BJ (cell line): ENCODE measurements at regions not wholly inside any gene's neighbourhood (a gene's known extent, or its start where the extent isn't known, plus 50 kb on each side); places are given as distances from the start of the nearest gene placed in this dataset.

Experiments used
- CTCF ChIA-PET: fragments of 350-600 bp; formaldehyde crosslinking; extraction: SDS; loops from one replicate; lab custom pipeline; 2021; ENCODE audit warnings: antibody characterized with exemption, inconsistent platforms; lab: Yijun Ruan, JAX
- POLR2A ChIA-PET: fragments of 300-600 bp; sonication (Branson Sonifier 250); formaldehyde crosslinking; extraction: SDS; loops from one replicate; lab custom pipeline; 2021; ENCODE audit warnings: antibody characterized with exemption; lab: Charles Lee
- DNase-seq: peaks from one replicate; pipeline ENCODE4 v3.0.0-alpha.2; 2011; ENCODE audit warnings: low read depth
- H3K27me3 ChIP-seq: 2 replicates; pipeline ENCODE4 v1.6.0; 2011; ENCODE audit warnings: low read length; ENCODE audit not compliant: control insufficient read depth, insufficient read depth
- H3K36me3 ChIP-seq: 2 replicates; pipeline ENCODE4 v1.5.1; 2011; ENCODE audit warnings: low read length; ENCODE audit not compliant: control insufficient read depth, insufficient read depth
- H3K4me3 ChIP-seq: 2 replicates; pipeline ENCODE4 v1.5.1; 2011; ENCODE audit warnings: low read depth, mild to moderate bottlenecking, control low read depth, low read length
- CTCF ChIP-seq: IDR thresholded peaks from 2 replicates; pipeline ENCODE4 v1.5.1; 2011; ENCODE audit warnings: low read depth, mild to moderate bottlenecking, control low read depth, inconsistent platforms, low read length, moderate library complexity; ENCODE audit not compliant: insufficient read depth

- ChIA-PET CTCF (no interaction called here), POLR2A (no interaction called here)
- no peak for TF ChIP-seq CTCF
- no peaks in the 10 kb centered on the region for H3K27me3 ChIP-seq
- no peak for DNase-seq
- no peaks in the 10 kb centered on the region for H3K36me3 ChIP-seq
- H3K4me3 ChIP-seq, result no peak overlapping the region
Measured at GRCh38 chr5:4144411-4145007, 548.9 kb downstream of the IRX1 start.

- TF ChIP-seq CTCF, result no peak
- Histone ChIP-seq H3K36me3 (no peaks in the 10 kb centered on the region), H3K27me3 (no peaks in the 10 kb centered on the region), H3K4me3 (no peak overlapping the region)
- ChIA-PET CTCF (no interaction called here), POLR2A (no interaction called here)
- DNase-seq, result no peak
Measured at GRCh38 chr5:4145511-4145910, 549.9 kb downstream of the IRX1 start.

- TF ChIP-seq CTCF, result no peak
- ChIA-PET CTCF (no interaction called here), POLR2A (no interaction called here)
- no peaks in the 10 kb centered on the region for H3K27me3 ChIP-seq
- H3K4me3 ChIP-seq, result no peak overlapping the region
- DNase-seq, result no peak
- H3K36me3 ChIP-seq, result no peaks in the 10 kb centered on the region
Measured at GRCh38 chr5:4148009-4148408, 552.4 kb downstream of the IRX1 start.

- H3K4me3 ChIP-seq, result no peak overlapping the region
- POLR2A ChIA-PET, result no interaction called here
- DNase-seq, result no peak
- no peak for TF ChIP-seq CTCF
- CTCF ChIA-PET, result no interaction called here
- no peaks in the 10 kb centered on the region for H3K27me3 ChIP-seq
- H3K36me3 ChIP-seq, result no peaks in the 10 kb centered on the region
Measured at GRCh38 chr5:4150067-4150466, 554.4 kb downstream of the IRX1 start.

GRCh38 chr5:4156153-4156552 is 560.5 kb downstream of the IRX1 start:
- Histone ChIP-seq H3K36me3 (no peaks in the 10 kb centered on the region), H3K27me3 (no peaks in the 10 kb centered on the region), H3K4me3 (no peak overlapping the region)
- CTCF ChIA-PET, result no interaction called here
- no peak for DNase-seq
- TF ChIP-seq CTCF, result no peak
- POLR2A ChIA-PET, result no interaction called here
